IMR-90 (cell line): ENCODE measurements at regions not wholly inside any gene's neighbourhood (a gene's known extent, or its start where the extent isn't known, plus 50 kb on each side); places are given as distances from the start of the nearest gene placed in this dataset.

ENCODE experiments used
- CEBPB ChIP-seq: IDR thresholded peaks from 2 replicates; pipeline ENCODE4 v1.6.1; 2012; ENCODE audit warnings: low read depth, low read length, improper control_type of control experiment
- CHD1 ChIP-seq: IDR thresholded peaks from 2 replicates; pipeline ENCODE4 v1.6.1; 2012; ENCODE audit warnings: low read depth, low read length, improper control_type of control experiment
- CTCF ChIP-seq: conservative IDR thresholded peaks from 2 replicates; pipeline ENCODE4 v1.5.1; 2012; ENCODE audit warnings: mild to moderate bottlenecking, low read depth, low read length, improper control_type of control experiment
- POLR2A ChIP-seq: IDR thresholded peaks from 2 replicates; pipeline ENCODE4 v1.6.1; 2012; ENCODE audit warnings: mild to moderate bottlenecking, low read depth, low read length
- RFX5 ChIP-seq: IDR thresholded peaks from 2 replicates; pipeline ENCODE4 v1.8.0; 2012; ENCODE audit warnings: low read depth, mild to moderate bottlenecking, low read length, moderate library complexity
- TF ChIP-seq, protein P1 (sequence below): fragments of 150-350 bp; IDR thresholded peaks from 2 replicates; pipeline ENCODE4 v1.6.1; 2016; ENCODE audit warnings: low read depth, mild to moderate bottlenecking, low read length, moderate library complexity, borderline replicate concordance

- no peak for TF ChIP-seq CTCF
- TF ChIP-seq CEBPB: no peak
- no peak for TF ChIP-seq RFX5
- TF ChIP-seq CHD1: no peak
- TF ChIP-seq POLR2A: no peak
- TF ChIP-seq, protein P1, sequence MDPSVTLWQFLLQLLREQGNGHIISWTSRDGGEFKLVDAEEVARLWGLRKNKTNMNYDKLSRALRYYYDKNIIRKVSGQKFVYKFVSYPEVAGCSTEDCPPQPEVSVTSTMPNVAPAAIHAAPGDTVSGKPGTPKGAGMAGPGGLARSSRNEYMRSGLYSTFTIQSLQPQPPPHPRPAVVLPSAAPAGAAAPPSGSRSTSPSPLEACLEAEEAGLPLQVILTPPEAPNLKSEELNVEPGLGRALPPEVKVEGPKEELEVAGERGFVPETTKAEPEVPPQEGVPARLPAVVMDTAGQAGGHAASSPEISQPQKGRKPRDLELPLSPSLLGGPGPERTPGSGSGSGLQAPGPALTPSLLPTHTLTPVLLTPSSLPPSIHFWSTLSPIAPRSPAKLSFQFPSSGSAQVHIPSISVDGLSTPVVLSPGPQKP: no peak
Observed at GRCh38 chr5:168070761-168071160, 220.7 kb upstream of the WWC1 start.
